H9 (cell line): ENCODE measurements at regions not wholly inside any gene's neighbourhood (a gene's known extent, or its start where the extent isn't known, plus 50 kb on each side); places are given as distances from the start of the nearest gene placed in this dataset.

ENCODE experiments used
- DNase-seq: peaks from one replicate; pipeline ENCODE4 v3.0.0-alpha.2; 2017
- H2AFZ ChIP-seq: one replicate; pipeline ENCODE4 v1.6.1; 2013; ENCODE audit warnings: mild to moderate bottlenecking, low read length, control low read depth, moderate library complexity
- H2AK5ac ChIP-seq: 2 replicates; pipeline ENCODE4 v1.6.1; 2013; ENCODE audit warnings: low read length, control low read depth, mixed read lengths; ENCODE audit not compliant: insufficient read length
- H2BK120ac ChIP-seq: one replicate; pipeline ENCODE4 v1.6.1; 2013; ENCODE audit warnings: low read depth, mild to moderate bottlenecking, low read length, control low read depth, inconsistent platforms; ENCODE audit not compliant: poor library complexity, severe bottlenecking
- H2BK12ac ChIP-seq: 2 replicates; pipeline ENCODE4 v1.6.1; 2013; ENCODE audit warnings: low read length, control low read depth, mixed read lengths, low read depth; ENCODE audit not compliant: insufficient read length
- H2BK15ac ChIP-seq: 2 replicates; pipeline ENCODE4 v1.6.1; 2013; ENCODE audit warnings: low read depth, low read length, control low read depth
- H2BK20ac ChIP-seq: one replicate; pipeline ENCODE4 v1.6.1; 2013; ENCODE audit warnings: low read depth, mild to moderate bottlenecking, low read length, control low read depth, inconsistent platforms; ENCODE audit not compliant: poor library complexity, severe bottlenecking
- H2BK5ac ChIP-seq: 2 replicates; pipeline ENCODE4 v1.6.1; 2013; ENCODE audit warnings: low read length, control low read depth, mixed read lengths; ENCODE audit not compliant: insufficient read length
- H3K14ac ChIP-seq: 2 replicates; pipeline ENCODE4 v1.6.1; 2013; ENCODE audit warnings: low read length, control low read depth; ENCODE audit not compliant: insufficient read depth
- H3K18ac ChIP-seq: 2 replicates; pipeline ENCODE4 v1.6.1; 2013; ENCODE audit warnings: low read depth, mild to moderate bottlenecking, mixed read lengths, low read length, control low read depth; ENCODE audit not compliant: insufficient read length
- H3K23ac ChIP-seq: 2 replicates; pipeline ENCODE4 v1.6.1; 2013; ENCODE audit warnings: low read length, control low read depth, mixed read lengths, low read depth; ENCODE audit not compliant: insufficient read length
- H3K23me2 ChIP-seq: 2 replicates; pipeline ENCODE4 v1.6.1; 2013; ENCODE audit warnings: low read depth, mild to moderate bottlenecking, mixed read lengths, low read length, control low read depth; ENCODE audit not compliant: insufficient read length, poor library complexity, severe bottlenecking
- H3K27ac ChIP-seq: 2 replicates; pipeline ENCODE4 v1.5.1; 2013; ENCODE audit warnings: low read length, control low read depth, mixed read lengths, low read depth; ENCODE audit not compliant: insufficient read length
- H3K27me3 ChIP-seq: 2 replicates; pipeline ENCODE4 v1.6.1; 2013; ENCODE audit warnings: low read length, control low read depth, inconsistent platforms; ENCODE audit not compliant: insufficient read depth
- H3K4ac ChIP-seq: 2 replicates; pipeline ENCODE4 v1.6.1; 2013; ENCODE audit warnings: low read depth, mild to moderate bottlenecking, control low read depth, inconsistent platforms, low read length, moderate library complexity
- H3K4me1 ChIP-seq: 2 replicates; pipeline ENCODE4 v1.6.1; 2013; ENCODE audit warnings: low read length, control low read depth, inconsistent platforms; ENCODE audit not compliant: insufficient read depth
- H3K4me2 ChIP-seq: 2 replicates; pipeline ENCODE4 v1.6.1; 2013; ENCODE audit warnings: low read length, control low read depth, mixed read lengths; ENCODE audit not compliant: insufficient read length, insufficient read depth
- H3K56ac ChIP-seq: 2 replicates; pipeline ENCODE4 v1.6.1; 2013; ENCODE audit warnings: low read depth, mild to moderate bottlenecking, mixed read lengths, low read length, control low read depth; ENCODE audit not compliant: insufficient read length
- H3K79me1 ChIP-seq: 2 replicates; pipeline ENCODE4 v1.6.1; 2013; ENCODE audit warnings: low read depth, mild to moderate bottlenecking, moderate library complexity, low read length, control low read depth, inconsistent platforms; ENCODE audit not compliant: insufficient read depth, poor library complexity, severe bottlenecking
- H3K79me2 ChIP-seq: 2 replicates; pipeline ENCODE4 v1.6.1; 2013; ENCODE audit warnings: low read length, control low read depth, inconsistent platforms; ENCODE audit not compliant: insufficient read depth
- H3K9ac ChIP-seq: 2 replicates; pipeline ENCODE4 v1.6.1; 2013; ENCODE audit warnings: low read length, control low read depth, mixed read lengths; ENCODE audit not compliant: insufficient read length; ENCODE audit errors: extremely low read depth
- H3K9me3 ChIP-seq: one replicate; pipeline ENCODE4 v1.6.1; 2013; ENCODE audit warnings: low read depth, low read length, inconsistent platforms; ENCODE audit not compliant: control insufficient read depth
- H3T11ph ChIP-seq: one replicate; pipeline ENCODE4 v1.6.1; 2013; ENCODE audit warnings: mild to moderate bottlenecking, low read length, control low read depth, inconsistent platforms
- H4K20me1 ChIP-seq: one replicate; pipeline ENCODE4 v1.6.1; 2013; ENCODE audit not compliant: control insufficient read depth, insufficient read length, insufficient read depth
- H4K5ac ChIP-seq: 2 replicates; pipeline ENCODE4 v1.6.1; 2013; ENCODE audit warnings: low read depth, mild to moderate bottlenecking, mixed read lengths, low read length, control low read depth; ENCODE audit not compliant: insufficient read length
- H4K8ac ChIP-seq: replicated peaks from 2 replicates; pipeline ENCODE4 v1.6.1; 2013; ENCODE audit warnings: low read length, control low read depth, mixed read lengths, low read depth; ENCODE audit not compliant: insufficient read length
- H4K91ac ChIP-seq: 2 replicates; pipeline ENCODE4 v1.6.1; 2013; ENCODE audit warnings: low read depth, mild to moderate bottlenecking, moderate library complexity, mixed read lengths, low read length, control low read depth; ENCODE audit not compliant: insufficient read length
- H3K27ac Mint-ChIP-seq, 3 experiments: 2 replicates in 2 of 3; 3 replicates in 1 of 3; pipeline ENCODE4 v1.8.0; 2020 to 2021; ENCODE audit warnings: mixed read lengths in 3 of 3, mild to moderate bottlenecking in 1 of 3, moderate library complexity in 1 of 3
- H3K27me3 Mint-ChIP-seq: 2 replicates; pipeline ENCODE4 v1.8.0; 2021; ENCODE audit warnings: low read depth, mild to moderate bottlenecking, moderate library complexity, mixed read lengths
- H3K36me3 Mint-ChIP-seq, 3 experiments: 2 replicates in 2 of 3; 3 replicates in 1 of 3; pipeline ENCODE4 v1.8.0; 2020 to 2021; ENCODE audit warnings: low read depth in 3 of 3, mixed read lengths in 3 of 3; ENCODE audit not compliant: insufficient read depth in 1 of 3
- H3K4me1 Mint-ChIP-seq, 2 experiments: 2 replicates each; pipeline ENCODE4 v1.8.0; 2020; ENCODE audit warnings: mixed read lengths in 2 of 2
- H3K4me3 Mint-ChIP-seq, 2 experiments: 2 replicates in 1 of 2; 3 replicates in 1 of 2; pipeline ENCODE4 v1.8.0; 2020 to 2021; ENCODE audit warnings: mild to moderate bottlenecking in 2 of 2, mixed read lengths in 2 of 2, moderate library complexity in 1 of 2
- H3K9me3 Mint-ChIP-seq, 2 experiments: 2 replicates in 1 of 2; 3 replicates in 1 of 2; pipeline ENCODE4 v1.8.0; 2020; ENCODE audit warnings: mild to moderate bottlenecking in 2 of 2, mixed read lengths in 2 of 2, moderate library complexity in 1 of 2
- CTCF ChIP-seq: fragments of 200-600 bp; sonication (generic); conservative IDR thresholded peaks from 3 replicates; pipeline ENCODE4 v1.8.0; 2021; ENCODE audit warnings: antibody characterized with exemption, mild to moderate bottlenecking
- WGBS: extraction: QIAGEN DNeasy Blood & Tissue Kit; methylation state at CpG from one replicate; pipeline ENCODE4 v1.1.7; 2013; ENCODE audit warnings: missing lambda C conversion rate, low lambda C conversion rate, mixed read lengths; ENCODE audit not compliant: insufficient read length; ENCODE audit errors: extremely low coverage; 5-methylcytosine and 5-hydroxymethylcytosine counted together

GRCh38 chr3:137191133-137191923 is 233.5 kb downstream of the IL20RB start:
- H3K27ac Mint-ChIP-seq: no peak overlapping the region
- H3K4me1 Mint-ChIP-seq: peaks cover 27% of the 10 kb centered on the region in 2 experiments
- Histone ChIP-seq H3K56ac (no peak overlapping the region), H3K14ac (no peak overlapping the region), H4K5ac (no peak overlapping the region), H2BK120ac (no peak overlapping the region), H3K9ac (no peak overlapping the region), H2BK5ac (no peak overlapping the region), H3K27ac (no peak overlapping the region), H3K4ac (no peak overlapping the region), H3K23ac (no peak overlapping the region), H3T11ph (no peak overlapping the region), H2BK15ac (no peak overlapping the region), H4K8ac (no peak overlapping the region), H3K23me2 (no peaks in the 10 kb centered on the region), H4K20me1 (no peaks in the 10 kb centered on the region), H3K79me2 (no peaks in the 10 kb centered on the region), H2AFZ (no peak overlapping the region), H3K4me1 (no peaks in the 10 kb centered on the region), H3K79me1 (no peaks in the 10 kb centered on the region), H4K91ac (no peak overlapping the region), H2BK20ac (no peak overlapping the region), H2AK5ac (no peak overlapping the region), H2BK12ac (no peak overlapping the region), H3K18ac (no peak overlapping the region), H3K4me2 (no peak overlapping the region), H3K27me3 (no peaks in the 10 kb centered on the region), H3K9me3 (no peaks in the 10 kb centered on the region)
- no peak for TF ChIP-seq CTCF
- no peaks in the 10 kb centered on the region for H3K36me3 Mint-ChIP-seq
- no CpG with 5 or more reads among the region's 6 CpGs for WGBS
- H3K9me3 Mint-ChIP-seq: no peaks in the 10 kb centered on the region
- H3K4me3 Mint-ChIP-seq: no peak overlapping the region
- no peak for DNase-seq
- H3K27me3 Mint-ChIP-seq: no peaks in the 10 kb centered on the region; the same call in 1 of the 2 replicates
